Fibroblast of villous mesenchyme (primary cell): ENCODE measurements at regions not wholly inside any gene's neighbourhood (a gene's known extent, or its start where the extent isn't known, plus 50 kb on each side); places are given as distances from the start of the nearest gene placed in this dataset.

Experiments used
- DNase-seq: peaks from one replicate; pipeline ENCODE4 v3.0.0-alpha.2; 2010; ENCODE audit warnings: low read depth
- H3K4me3 ChIP-seq: 2 replicates; pipeline ENCODE4 v1.5.1; 2011; ENCODE audit warnings: low read depth, mild to moderate bottlenecking, low read length
- TF ChIP-seq, protein P1 (sequence below): IDR thresholded peaks from 2 replicates; pipeline ENCODE4 v1.5.1; 2012; ENCODE audit warnings: low read depth, mild to moderate bottlenecking, low read length; ENCODE audit not compliant: insufficient read depth

GRCh38 chr6:92942549-92942948 lies 476.8 kb downstream of the EPHA7 start:
- no peak overlapping the region for H3K4me3 ChIP-seq
- TF ChIP-seq, protein P1, sequence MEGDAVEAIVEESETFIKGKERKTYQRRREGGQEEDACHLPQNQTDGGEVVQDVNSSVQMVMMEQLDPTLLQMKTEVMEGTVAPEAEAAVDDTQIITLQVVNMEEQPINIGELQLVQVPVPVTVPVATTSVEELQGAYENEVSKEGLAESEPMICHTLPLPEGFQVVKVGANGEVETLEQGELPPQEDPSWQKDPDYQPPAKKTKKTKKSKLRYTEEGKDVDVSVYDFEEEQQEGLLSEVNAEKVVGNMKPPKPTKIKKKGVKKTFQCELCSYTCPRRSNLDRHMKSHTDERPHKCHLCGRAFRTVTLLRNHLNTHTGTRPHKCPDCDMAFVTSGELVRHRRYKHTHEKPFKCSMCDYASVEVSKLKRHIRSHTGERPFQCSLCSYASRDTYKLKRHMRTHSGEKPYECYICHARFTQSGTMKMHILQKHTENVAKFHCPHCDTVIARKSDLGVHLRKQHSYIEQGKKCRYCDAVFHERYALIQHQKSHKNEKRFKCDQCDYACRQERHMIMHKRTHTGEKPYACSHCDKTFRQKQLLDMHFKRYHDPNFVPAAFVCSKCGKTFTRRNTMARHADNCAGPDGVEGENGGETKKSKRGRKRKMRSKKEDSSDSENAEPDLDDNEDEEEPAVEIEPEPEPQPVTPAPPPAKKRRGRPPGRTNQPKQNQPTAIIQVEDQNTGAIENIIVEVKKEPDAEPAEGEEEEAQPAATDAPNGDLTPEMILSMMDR = no peak
- no peak for DNase-seq

DNA sequence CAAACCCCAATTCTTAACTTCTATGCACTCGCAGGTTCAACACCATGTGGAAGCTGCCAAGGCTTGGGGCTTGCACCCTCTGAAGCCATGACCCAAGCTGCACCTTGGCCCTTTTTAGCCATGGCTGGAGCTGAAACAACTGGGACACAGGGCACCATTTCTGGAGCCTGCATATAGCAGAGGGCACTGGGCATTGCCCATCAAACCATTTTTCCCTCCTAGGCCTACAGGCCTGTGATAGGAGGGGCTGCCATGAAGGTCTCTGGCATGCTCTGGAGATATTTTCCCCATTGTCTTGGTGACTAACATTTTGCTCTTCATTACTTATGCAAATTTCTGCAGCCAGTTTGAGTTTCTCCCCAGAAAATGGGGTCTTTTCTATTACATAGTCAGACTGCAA lies 484.7 kb downstream of the EPHA7 start:
- H3K4me3 ChIP-seq = no peak overlapping the region
- TF ChIP-seq, protein P1 = no peak
- no peak for DNase-seq

DNA sequence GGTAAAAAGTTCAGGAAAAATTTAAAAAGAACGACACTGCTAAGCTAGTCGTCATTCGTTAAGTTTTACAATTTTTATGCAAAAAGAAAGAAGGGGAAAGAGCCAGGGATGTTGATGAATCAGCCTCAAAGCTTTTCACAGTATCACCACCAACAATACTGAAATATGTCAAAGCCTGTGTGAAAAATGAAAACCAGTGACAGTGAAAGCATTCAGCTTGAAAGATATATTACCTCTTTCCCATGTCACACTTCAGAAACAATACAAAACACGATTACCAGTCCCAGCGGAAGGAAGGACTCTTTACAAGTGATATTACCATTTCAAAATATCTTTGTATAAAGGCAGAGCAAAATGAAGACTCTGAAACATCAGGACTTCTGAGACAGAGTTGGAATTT lies 489.2 kb downstream of the EPHA7 start:
- no peak overlapping the region for H3K4me3 ChIP-seq
- DNase-seq = no peak
- TF ChIP-seq, protein P1 = no peak

GRCh38 chr6:92922216-92922806 lies 497.0 kb downstream of the EPHA7 start:
- no peak for DNase-seq
- no peak overlapping the region for H3K4me3 ChIP-seq
- TF ChIP-seq, protein P1 = no peak

GRCh38 chr6:92915466-92915865 lies 503.9 kb downstream of the EPHA7 start:
- no peak overlapping the region for H3K4me3 ChIP-seq
- no peak for DNase-seq
- TF ChIP-seq, protein P1 = no peak

DNA sequence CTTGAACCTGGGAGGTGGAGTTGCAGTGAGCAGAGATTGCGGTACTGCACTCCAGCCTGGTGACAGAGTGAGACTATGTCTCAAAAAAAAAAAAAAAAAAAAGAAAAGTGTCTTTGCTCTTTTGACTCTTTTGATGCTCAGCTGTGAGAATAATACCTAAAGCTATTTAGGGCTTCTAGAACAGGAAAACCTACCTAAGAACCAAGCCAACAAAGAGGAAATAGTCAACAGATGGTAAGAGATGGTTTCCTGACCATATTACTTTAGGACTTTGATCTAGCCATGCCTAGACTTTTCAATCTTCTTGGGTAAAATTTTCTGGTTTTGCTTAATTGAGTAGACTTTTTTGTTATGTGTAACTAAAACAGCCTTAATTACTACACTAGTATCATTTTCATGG lies 508.1 kb downstream of the EPHA7 start:
- DNase-seq = no peak
- H3K4me3 ChIP-seq = no peak overlapping the region
- TF ChIP-seq, protein P1 = no peak

DNA sequence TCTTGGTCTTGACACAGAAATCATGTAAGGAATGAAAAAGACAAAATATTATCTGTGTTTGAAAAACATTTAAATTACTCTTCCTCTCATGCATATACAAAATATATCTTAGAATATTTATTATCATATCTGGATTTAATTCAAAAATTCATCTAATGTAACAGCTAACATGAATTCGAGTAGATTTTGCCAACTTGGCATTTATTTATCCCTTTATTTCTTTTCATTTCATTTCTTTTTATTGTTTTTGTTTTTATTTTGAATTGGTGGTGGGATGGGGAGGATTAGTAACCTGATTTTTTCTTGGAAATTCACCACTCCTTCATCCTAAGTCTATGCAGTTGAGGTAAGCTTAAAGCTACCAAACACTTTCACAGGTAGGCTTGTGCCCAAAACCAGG lies 508.7 kb downstream of the EPHA7 start:
- no peak overlapping the region for H3K4me3 ChIP-seq
- TF ChIP-seq, protein P1 = no peak
- no peak for DNase-seq
